Endothelial cell of umbilical vein (primary cell): ENCODE measurements at regions not wholly inside any gene's neighbourhood (a gene's known extent, or its start where the extent isn't known, plus 50 kb on each side); places are given as distances from the start of the nearest gene placed in this dataset.

Source experiments
- BruUV-seq: library from RNA; stranded (reverse); fragments of 400-500 nt; replicated peaks from 2 replicates; lab custom pipeline; 2021; lab: Mats Ljungman, UMichigan
- CTCF ChIA-PET: fragments of 300-600, 350-600 bp; sonication (Branson Sonifier 250); formaldehyde crosslinking; loops from one replicate; lab custom pipeline; 2021; ENCODE audit warnings: antibody characterized with exemption, inconsistent platforms; lab: Charles Lee
- POLR2A ChIA-PET: fragments of 300-600, 350-600 bp; sonication (Branson Sonifier 250); formaldehyde crosslinking; loops from one replicate; lab custom pipeline; 2021; ENCODE audit warnings: antibody characterized with exemption, inconsistent platforms; lab: Charles Lee
- DNase-seq: peaks from one replicate; pipeline ENCODE4 v3.0.0-alpha.2; 2011; ENCODE audit warnings: low read depth, low spot score
- FAIRE-seq: peaks from 2 replicates; lab custom pipeline; 2011; peaks lifted over from hg19 to GRCh38; lab: Jason Lieb, UNC
- H2AFZ ChIP-seq: 2 replicates; pipeline ENCODE4 v1.6.0; 2012; ENCODE audit warnings: low read depth, low read length, control low read depth, inconsistent platforms
- H3K27ac ChIP-seq: 2 replicates; pipeline ENCODE4 v1.5.1; 2011; ENCODE audit warnings: low read depth, mild to moderate bottlenecking, control low read depth, low read length, moderate library complexity; ENCODE audit not compliant: insufficient read depth
- H3K27me3 ChIP-seq, 2 experiments: 2 replicates each; pipeline versions ENCODE4 v1.6.0 to v1.6.1; 2011; ENCODE audit warnings: low read length in 2 of 2, mixed read lengths in 1 of 2; ENCODE audit not compliant: control insufficient read depth in 2 of 2, insufficient read depth in 2 of 2
- H3K36me3 ChIP-seq, 2 experiments: 2 replicates in 1 of 2; 3 replicates in 1 of 2; pipeline ENCODE4 v1.5.1; 2011; ENCODE audit warnings: low read length in 2 of 2, mild to moderate bottlenecking in 1 of 2, moderate library complexity in 1 of 2; ENCODE audit not compliant: control insufficient read depth in 2 of 2, insufficient read depth in 2 of 2; ENCODE audit errors: extremely low read depth in 1 of 2
- H3K4me1 ChIP-seq: 3 replicates; pipeline ENCODE4 v1.5.1; 2011; ENCODE audit warnings: mild to moderate bottlenecking, low read length; ENCODE audit not compliant: control insufficient read depth, insufficient read depth; ENCODE audit errors: extremely low read depth
- H3K4me2 ChIP-seq: 2 replicates; pipeline ENCODE4 v1.6.1; 2011; ENCODE audit warnings: low read length, control low read depth, mixed read lengths; ENCODE audit not compliant: insufficient read depth
- H3K4me3 ChIP-seq, 3 experiments: fragments of 200-600 bp in 1 of 3; sonication (generic), shearing (Covaris generic) in 1 of 3; replicated peaks in 1 of 3; 2 replicates each; pipeline ENCODE4 v1.5.1; 2011 to 2016; ENCODE audit warnings: control low read depth in 3 of 3, low read length in 3 of 3, mild to moderate bottlenecking in 2 of 3, inconsistent platforms in 1 of 3, low read depth in 1 of 3, moderate library complexity in 1 of 3; ENCODE audit not compliant: insufficient read depth in 1 of 3
- H3K79me2 ChIP-seq: 2 replicates; pipeline ENCODE4 v1.6.0; 2012; ENCODE audit warnings: low read length, inconsistent platforms; ENCODE audit not compliant: control insufficient read depth, insufficient read depth
- H3K9ac ChIP-seq: replicated peaks from 2 replicates; pipeline ENCODE3; 2011; ENCODE audit warnings: low read length, control low read depth; ENCODE audit not compliant: insufficient read depth; ENCODE audit errors: extremely low read depth
- H3K9me1 ChIP-seq: replicated peaks from 3 replicates; pipeline ENCODE4 v1.6.0; 2011; ENCODE audit warnings: mild to moderate bottlenecking, low read length; ENCODE audit not compliant: control insufficient read depth, insufficient read depth; ENCODE audit errors: extremely low read depth
- H3K9me3 ChIP-seq: replicated peaks from 2 replicates; pipeline ENCODE4 v1.5.1; 2012; ENCODE audit warnings: low read length, inconsistent platforms; ENCODE audit not compliant: control insufficient read depth, insufficient read depth
- H4K20me1 ChIP-seq: replicated peaks from 2 replicates; pipeline ENCODE3; 2011; ENCODE audit warnings: mild to moderate bottlenecking, low read length; ENCODE audit not compliant: control insufficient read depth, insufficient read depth; ENCODE audit errors: extremely low read depth
- EZH2 ChIP-seq: IDR thresholded peaks from 2 replicates; pipeline ENCODE4 v1.6.1; 2012; ENCODE audit warnings: borderline replicate concordance, low read depth, mild to moderate bottlenecking, moderate library complexity, low read length, inconsistent platforms; ENCODE audit not compliant: severe bottlenecking
- FOS ChIP-seq: IDR thresholded peaks from 2 replicates; pipeline ENCODE4 v1.6.1; 2011; ENCODE audit warnings: mild to moderate bottlenecking, low read length, moderate library complexity, borderline replicate concordance; ENCODE audit not compliant: insufficient read depth
- GATA2 ChIP-seq: IDR thresholded peaks from 2 replicates; pipeline ENCODE4 v1.7.0; 2011; ENCODE audit warnings: low read depth, mild to moderate bottlenecking, moderate library complexity, mixed read lengths, low read length; ENCODE audit not compliant: insufficient read length, insufficient read depth
- JUN ChIP-seq: IDR thresholded peaks from 2 replicates; pipeline ENCODE4 v1.6.1; 2011; ENCODE audit warnings: borderline replicate concordance, low read depth; ENCODE audit not compliant: insufficient read length, insufficient read depth
- MYC ChIP-seq: IDR thresholded peaks from one replicate; pipeline ENCODE4 v1.6.1; 2011; ENCODE audit warnings: mild to moderate bottlenecking, low read depth, low read length
- POLR2A ChIP-seq: IDR thresholded peaks from 2 replicates; pipeline ENCODE4 v1.6.1; 2012; ENCODE audit warnings: low read depth, mild to moderate bottlenecking, control low read depth, low read length
- POLR2AphosphoS5 ChIP-seq: IDR thresholded peaks from 2 replicates; pipeline ENCODE4 v1.6.1; 2012; ENCODE audit warnings: low read depth, mild to moderate bottlenecking, control low read depth, low read length, moderate library complexity; ENCODE audit not compliant: insufficient read depth
- dilution Hi-C: fragments of 300-500 bp; cut with MboI; formaldehyde crosslinking; loops from one replicate; pipeline ENCODE4 v1.15.0; 2019; ENCODE audit warnings: low sequenced_read_pairs; ENCODE audit not compliant: extremely low pct_ligation_motif_present
- intact Hi-C: fragments of 100-400 bp; cut with micrococcal nuclease; formaldehyde crosslinking; loops from one replicate; pipeline ENCODE4 v1.10.0; 2022
- TF ChIP-seq, protein P1 (sequence below): IDR thresholded peaks from 2 replicates; pipeline ENCODE4 v1.6.1; 2011; ENCODE audit not compliant: insufficient read depth, insufficient read length
- TF ChIP-seq, protein P2 (sequence below), 2 donors: IDR thresholded peaks; 1 replicate in 1 of 2; 2 replicates in 1 of 2; pipeline ENCODE4 v1.5.1; 2011; ENCODE audit warnings: low read length in 2 of 2, mild to moderate bottlenecking in 2 of 2, moderate library complexity in 2 of 2, control low read depth in 1 of 2, inconsistent platforms in 1 of 2, low read depth in 1 of 2; ENCODE audit not compliant: insufficient read depth in 1 of 2; ENCODE audit errors: extremely low read depth in 1 of 2

DNA sequence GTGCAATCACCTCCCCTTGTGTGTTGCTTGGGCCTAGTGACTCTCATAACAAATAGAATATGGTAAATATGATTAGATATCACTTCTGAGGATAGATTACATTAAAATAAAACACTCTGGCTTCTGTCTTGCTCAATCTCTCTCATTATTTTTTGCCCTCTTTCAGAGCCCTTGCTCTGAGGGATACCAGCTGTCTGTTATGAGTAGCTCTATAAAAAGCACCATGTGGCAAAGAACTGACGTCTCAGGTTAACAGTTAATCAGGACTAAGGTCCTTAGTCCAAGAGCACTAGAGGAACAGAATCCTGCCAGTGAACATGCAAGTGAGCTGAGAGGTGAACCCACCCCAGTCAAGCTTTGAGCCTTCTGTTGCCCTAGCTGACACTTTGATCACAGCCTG is 402.2 kb upstream of the HTR1E start:
- Histone ChIP-seq H3K4me2 (no peak overlapping the region), H3K4me3 (no peak overlapping the region), H2AFZ (no peak overlapping the region), H3K36me3 (no peaks in the 10 kb centered on the region), H4K20me1 (no peaks in the 10 kb centered on the region), H3K9me3 (peaks cover 4% of the 10 kb centered on the region), H3K79me2 (no peaks in the 10 kb centered on the region), H3K9ac (no peak overlapping the region), H3K27me3 (no peaks in the 10 kb centered on the region), H3K27ac (no peak overlapping the region), H3K4me1 (no peaks in the 10 kb centered on the region), H3K9me1 (no peaks in the 10 kb centered on the region)
- dilution Hi-C loops, result no loop called here
- DNase-seq (no peak), FAIRE-seq (no peak)
- no peak for TF ChIP-seq MYC
- TF ChIP-seq FOS, result no peak
- no peak for TF ChIP-seq GATA2
- no peak for TF ChIP-seq POLR2AphosphoS5
- no peak for TF ChIP-seq POLR2A
- TF ChIP-seq, protein P1, sequence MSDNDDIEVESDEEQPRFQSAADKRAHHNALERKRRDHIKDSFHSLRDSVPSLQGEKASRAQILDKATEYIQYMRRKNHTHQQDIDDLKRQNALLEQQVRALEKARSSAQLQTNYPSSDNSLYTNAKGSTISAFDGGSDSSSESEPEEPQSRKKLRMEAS, result no peak
- TF ChIP-seq EZH2, result no peak
- TF ChIP-seq, protein P2, sequence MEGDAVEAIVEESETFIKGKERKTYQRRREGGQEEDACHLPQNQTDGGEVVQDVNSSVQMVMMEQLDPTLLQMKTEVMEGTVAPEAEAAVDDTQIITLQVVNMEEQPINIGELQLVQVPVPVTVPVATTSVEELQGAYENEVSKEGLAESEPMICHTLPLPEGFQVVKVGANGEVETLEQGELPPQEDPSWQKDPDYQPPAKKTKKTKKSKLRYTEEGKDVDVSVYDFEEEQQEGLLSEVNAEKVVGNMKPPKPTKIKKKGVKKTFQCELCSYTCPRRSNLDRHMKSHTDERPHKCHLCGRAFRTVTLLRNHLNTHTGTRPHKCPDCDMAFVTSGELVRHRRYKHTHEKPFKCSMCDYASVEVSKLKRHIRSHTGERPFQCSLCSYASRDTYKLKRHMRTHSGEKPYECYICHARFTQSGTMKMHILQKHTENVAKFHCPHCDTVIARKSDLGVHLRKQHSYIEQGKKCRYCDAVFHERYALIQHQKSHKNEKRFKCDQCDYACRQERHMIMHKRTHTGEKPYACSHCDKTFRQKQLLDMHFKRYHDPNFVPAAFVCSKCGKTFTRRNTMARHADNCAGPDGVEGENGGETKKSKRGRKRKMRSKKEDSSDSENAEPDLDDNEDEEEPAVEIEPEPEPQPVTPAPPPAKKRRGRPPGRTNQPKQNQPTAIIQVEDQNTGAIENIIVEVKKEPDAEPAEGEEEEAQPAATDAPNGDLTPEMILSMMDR (IDR thresholded peaks at IDR 0.05; ENCODE audit: extremely low read depth in 1 of 2, insufficient read depth in 1 of 2, low read depth in 1 of 2, low read length in 2 of 2), result no peak
- no peak for TF ChIP-seq JUN
- no TSS peak for BruUV-seq
- CTCF ChIA-PET, result no interaction called here
- POLR2A ChIA-PET, result no interaction called here
- intact Hi-C loops, result no loop called here
